ENCODE measurements at regions not wholly inside any gene's neighbourhood (a gene's known extent, or its start where the extent isn't known, plus 50 kb on each side); places are given as distances from the start of the nearest gene placed in this dataset.

GRCh38 chr21:35136106-35136505 is 87.0 kb upstream of the RUNX1 start:
- ATAC-seq (ENCODE audit: insufficient read depth, low FRiP score) = no peak

GRCh38 chr21:35135481-35135880 is 86.4 kb upstream of the RUNX1 start:
- TF ChIP-seq CTCF (IDR thresholded peaks at IDR 0.05; ENCODE audit: control extremely low read depth, extremely low read depth) = no peak
- DNase-seq = no peak
- Histone ChIP-seq H3K9me3 (ENCODE audit: control insufficient read depth in 4 of 4, insufficient read depth in 3 of 4, low read length in 3 of 4) (no peaks in the 10 kb centered on the region), H3K36me3 (ENCODE audit: control insufficient read depth in 4 of 4, insufficient read depth in 4 of 4, low read length in 4 of 4) (no peaks in the 10 kb centered on the region), H3K4me3 (no peak overlapping the region), H3K9ac (ENCODE audit: insufficient read depth in 1 of 2, low read length in 2 of 2) (no peak overlapping the region), H3K27me3 (ENCODE audit: control insufficient read depth in 3 of 3, insufficient read depth in 3 of 3, low read length in 2 of 3) (no peaks in the 10 kb centered on the region), H3K4me1 (ENCODE audit: control insufficient read depth in 5 of 5, insufficient read depth in 5 of 5, low read length in 5 of 5) (no peaks in the 10 kb centered on the region), H3K27ac (ENCODE audit: low read depth in 1 of 2, low read length in 1 of 2) (no peak overlapping the region)
- ATAC-seq (ENCODE audit: insufficient read depth, low FRiP score) = no peak
- WGBS, 2 donors = 90 to 95% methylated on average over 7 of the region's 7 CpGs

More at GRCh38 chr21:35136106-35136505, 87.0 kb upstream of the RUNX1 start:
- TF ChIP-seq CTCF (IDR thresholded peaks at IDR 0.05; ENCODE audit: control extremely low read depth, extremely low read depth) = no peak
- Histone ChIP-seq H3K4me1 (ENCODE audit: control insufficient read depth in 5 of 5, insufficient read depth in 5 of 5, low read length in 5 of 5) (no peaks in the 10 kb centered on the region), H3K27me3 (ENCODE audit: control insufficient read depth in 3 of 3, insufficient read depth in 3 of 3, low read length in 2 of 3) (no peaks in the 10 kb centered on the region), H3K4me3 (no peak overlapping the region), H3K9me3 (ENCODE audit: control insufficient read depth in 4 of 4, insufficient read depth in 3 of 4, low read length in 3 of 4) (no peaks in the 10 kb centered on the region), H3K27ac (ENCODE audit: low read depth in 1 of 2, low read length in 1 of 2) (no peak overlapping the region), H3K9ac (ENCODE audit: insufficient read depth in 1 of 2, low read length in 2 of 2) (no peak overlapping the region), H3K36me3 (ENCODE audit: control insufficient read depth in 4 of 4, insufficient read depth in 4 of 4, low read length in 4 of 4) (no peaks in the 10 kb centered on the region)
- 79 to 86% methylated on average over 3 of the region's 3 CpGs for WGBS, 2 donors
- peak in 1 of 3 donors; percentile 12 for DNase-seq

- TF ChIP-seq CTCF (IDR thresholded peaks at IDR 0.05; ENCODE audit: control extremely low read depth, extremely low read depth) = no peak
- WGBS, 2 donors = 71 to 87% methylated on average over 2 of the region's 2 CpGs
- ATAC-seq (ENCODE audit: insufficient read depth, low FRiP score) (no peak), DNase-seq (no peak)
- Histone ChIP-seq H3K36me3 (ENCODE audit: control insufficient read depth in 4 of 4, insufficient read depth in 4 of 4, low read length in 4 of 4) (no peaks in the 10 kb centered on the region), H3K27ac (ENCODE audit: low read depth in 1 of 2, low read length in 1 of 2) (no peak overlapping the region), H3K9me3 (ENCODE audit: control insufficient read depth in 4 of 4, insufficient read depth in 3 of 4, low read length in 3 of 4) (no peaks in the 10 kb centered on the region), H3K4me1 (ENCODE audit: control insufficient read depth in 5 of 5, insufficient read depth in 5 of 5, low read length in 5 of 5) (no peaks in the 10 kb centered on the region), H3K9ac (ENCODE audit: insufficient read depth in 1 of 2, low read length in 2 of 2) (no peak overlapping the region), H3K27me3 (ENCODE audit: control insufficient read depth in 3 of 3, insufficient read depth in 3 of 3, low read length in 2 of 3) (no peaks in the 10 kb centered on the region), H3K4me3 (no peak overlapping the region)
These were observed 85.2 kb upstream of the RUNX1 start for GRCh38 chr21:35134309-35134708.

- DNase-seq (no peak), ATAC-seq (ENCODE audit: insufficient read depth, low FRiP score) (no peak)
- Histone ChIP-seq H3K4me1 (ENCODE audit: control insufficient read depth in 5 of 5, insufficient read depth in 5 of 5, low read length in 5 of 5) (no peaks in the 10 kb centered on the region), H3K9me3 (ENCODE audit: control insufficient read depth in 4 of 4, insufficient read depth in 3 of 4, low read length in 3 of 4) (peaks cover 0 to 2% (median 0%) of the 10 kb centered on the region in 4 donors), H3K27me3 (ENCODE audit: control insufficient read depth in 3 of 3, insufficient read depth in 3 of 3, low read length in 2 of 3) (no peaks in the 10 kb centered on the region), H3K9ac (ENCODE audit: insufficient read depth in 1 of 2, low read length in 2 of 2) (no peak overlapping the region), H3K4me3 (no peak overlapping the region), H3K36me3 (ENCODE audit: control insufficient read depth in 4 of 4, insufficient read depth in 4 of 4, low read length in 4 of 4) (no peaks in the 10 kb centered on the region), H3K27ac (ENCODE audit: low read depth in 1 of 2, low read length in 1 of 2) (no peak overlapping the region)
- 96 to 98% methylated on average over 3 of the region's 3 CpGs for WGBS, 2 donors
- TF ChIP-seq CTCF (IDR thresholded peaks at IDR 0.05; ENCODE audit: control extremely low read depth, extremely low read depth) = no peak
These were observed 79.4 kb upstream of the RUNX1 start for GRCh38 chr21:35128536-35128935.
